Gastroesophageal sphincter (tissue), 3 donors: ENCODE measurements at regions not wholly inside any gene's neighbourhood (a gene's known extent, or its start where the extent isn't known, plus 50 kb on each side); places are given as distances from the start of the nearest gene placed in this dataset.

ENCODE experiments used
- CTCF ChIP-seq, 4 experiments: fragments of 200-600 bp in 2 of 4; fragments of 450-650 bp in 2 of 4; sonication (generic) in 1 of 4; IDR thresholded peaks; one replicate each; pipeline ENCODE4 v1.5.1; 2017 to 2019; ENCODE audit warnings: antibody characterized with exemption in 4 of 4, mild to moderate bottlenecking in 2 of 4, moderate library complexity in 2 of 4
- EP300 ChIP-seq: sonication (generic); formaldehyde crosslinking; IDR thresholded peaks from one replicate; pipeline ENCODE4 v1.6.1; 2017; ENCODE audit warnings: antibody characterized with exemption, mild to moderate bottlenecking
- POLR2A ChIP-seq, 2 donors: fragments of 450-650 bp; IDR thresholded peaks; one replicate each; pipeline ENCODE4 v1.6.1; 2017; ENCODE audit warnings: antibody characterized with exemption in 2 of 2, mild to moderate bottlenecking in 2 of 2, moderate library complexity in 1 of 2
- POLR2AphosphoS5 ChIP-seq: sonication (generic); formaldehyde crosslinking; IDR thresholded peaks from one replicate; pipeline ENCODE4 v1.6.1; 2017; ENCODE audit warnings: antibody characterized with exemption

GRCh38 chr15:60275624-60276023 lies 122.2 kb downstream of the ANXA2 start:
- TF ChIP-seq CTCF (IDR thresholded peaks at IDR 0.05) (no peak), EP300 (no peak), POLR2A (IDR thresholded peaks at IDR 0.05) (no peak), POLR2AphosphoS5 (no peak)
